H9 (cell line): ENCODE measurements at regions not wholly inside any gene's neighbourhood (a gene's known extent, or its start where the extent isn't known, plus 50 kb on each side); places are given as distances from the start of the nearest gene placed in this dataset.

Experiments used
- DNase-seq: peaks from one replicate; pipeline ENCODE4 v3.0.0-alpha.2; 2017
- H2AFZ ChIP-seq: one replicate; pipeline ENCODE4 v1.6.1; 2013; ENCODE audit warnings: mild to moderate bottlenecking, low read length, control low read depth, moderate library complexity
- H2AK5ac ChIP-seq: 2 replicates; pipeline ENCODE4 v1.6.1; 2013; ENCODE audit warnings: low read length, control low read depth, mixed read lengths; ENCODE audit not compliant: insufficient read length
- H2BK120ac ChIP-seq: one replicate; pipeline ENCODE4 v1.6.1; 2013; ENCODE audit warnings: low read depth, mild to moderate bottlenecking, low read length, control low read depth, inconsistent platforms; ENCODE audit not compliant: poor library complexity, severe bottlenecking
- H2BK12ac ChIP-seq: 2 replicates; pipeline ENCODE4 v1.6.1; 2013; ENCODE audit warnings: low read length, control low read depth, mixed read lengths, low read depth; ENCODE audit not compliant: insufficient read length
- H2BK15ac ChIP-seq: 2 replicates; pipeline ENCODE4 v1.6.1; 2013; ENCODE audit warnings: low read depth, low read length, control low read depth
- H2BK20ac ChIP-seq: one replicate; pipeline ENCODE4 v1.6.1; 2013; ENCODE audit warnings: low read depth, mild to moderate bottlenecking, low read length, control low read depth, inconsistent platforms; ENCODE audit not compliant: poor library complexity, severe bottlenecking
- H2BK5ac ChIP-seq: 2 replicates; pipeline ENCODE4 v1.6.1; 2013; ENCODE audit warnings: low read length, control low read depth, mixed read lengths; ENCODE audit not compliant: insufficient read length
- H3K14ac ChIP-seq: 2 replicates; pipeline ENCODE4 v1.6.1; 2013; ENCODE audit warnings: low read length, control low read depth; ENCODE audit not compliant: insufficient read depth
- H3K18ac ChIP-seq: 2 replicates; pipeline ENCODE4 v1.6.1; 2013; ENCODE audit warnings: low read depth, mild to moderate bottlenecking, mixed read lengths, low read length, control low read depth; ENCODE audit not compliant: insufficient read length
- H3K23ac ChIP-seq: 2 replicates; pipeline ENCODE4 v1.6.1; 2013; ENCODE audit warnings: low read length, control low read depth, mixed read lengths, low read depth; ENCODE audit not compliant: insufficient read length
- H3K23me2 ChIP-seq: 2 replicates; pipeline ENCODE4 v1.6.1; 2013; ENCODE audit warnings: low read depth, mild to moderate bottlenecking, mixed read lengths, low read length, control low read depth; ENCODE audit not compliant: insufficient read length, poor library complexity, severe bottlenecking
- H3K27ac ChIP-seq: 2 replicates; pipeline ENCODE4 v1.5.1; 2013; ENCODE audit warnings: low read length, control low read depth, mixed read lengths, low read depth; ENCODE audit not compliant: insufficient read length
- H3K27me3 ChIP-seq: 2 replicates; pipeline ENCODE4 v1.6.1; 2013; ENCODE audit warnings: low read length, control low read depth, inconsistent platforms; ENCODE audit not compliant: insufficient read depth
- H3K4ac ChIP-seq: 2 replicates; pipeline ENCODE4 v1.6.1; 2013; ENCODE audit warnings: low read depth, mild to moderate bottlenecking, control low read depth, inconsistent platforms, low read length, moderate library complexity
- H3K4me1 ChIP-seq: 2 replicates; pipeline ENCODE4 v1.6.1; 2013; ENCODE audit warnings: low read length, control low read depth, inconsistent platforms; ENCODE audit not compliant: insufficient read depth
- H3K4me2 ChIP-seq: 2 replicates; pipeline ENCODE4 v1.6.1; 2013; ENCODE audit warnings: low read length, control low read depth, mixed read lengths; ENCODE audit not compliant: insufficient read length, insufficient read depth
- H3K56ac ChIP-seq: 2 replicates; pipeline ENCODE4 v1.6.1; 2013; ENCODE audit warnings: low read depth, mild to moderate bottlenecking, mixed read lengths, low read length, control low read depth; ENCODE audit not compliant: insufficient read length
- H3K79me1 ChIP-seq: 2 replicates; pipeline ENCODE4 v1.6.1; 2013; ENCODE audit warnings: low read depth, mild to moderate bottlenecking, moderate library complexity, low read length, control low read depth, inconsistent platforms; ENCODE audit not compliant: insufficient read depth, poor library complexity, severe bottlenecking
- H3K79me2 ChIP-seq: 2 replicates; pipeline ENCODE4 v1.6.1; 2013; ENCODE audit warnings: low read length, control low read depth, inconsistent platforms; ENCODE audit not compliant: insufficient read depth
- H3K9ac ChIP-seq: 2 replicates; pipeline ENCODE4 v1.6.1; 2013; ENCODE audit warnings: low read length, control low read depth, mixed read lengths; ENCODE audit not compliant: insufficient read length; ENCODE audit errors: extremely low read depth
- H3K9me3 ChIP-seq: one replicate; pipeline ENCODE4 v1.6.1; 2013; ENCODE audit warnings: low read depth, low read length, inconsistent platforms; ENCODE audit not compliant: control insufficient read depth
- H3T11ph ChIP-seq: one replicate; pipeline ENCODE4 v1.6.1; 2013; ENCODE audit warnings: mild to moderate bottlenecking, low read length, control low read depth, inconsistent platforms
- H4K20me1 ChIP-seq: one replicate; pipeline ENCODE4 v1.6.1; 2013; ENCODE audit not compliant: control insufficient read depth, insufficient read length, insufficient read depth
- H4K5ac ChIP-seq: 2 replicates; pipeline ENCODE4 v1.6.1; 2013; ENCODE audit warnings: low read depth, mild to moderate bottlenecking, mixed read lengths, low read length, control low read depth; ENCODE audit not compliant: insufficient read length
- H4K8ac ChIP-seq: replicated peaks from 2 replicates; pipeline ENCODE4 v1.6.1; 2013; ENCODE audit warnings: low read length, control low read depth, mixed read lengths, low read depth; ENCODE audit not compliant: insufficient read length
- H4K91ac ChIP-seq: 2 replicates; pipeline ENCODE4 v1.6.1; 2013; ENCODE audit warnings: low read depth, mild to moderate bottlenecking, moderate library complexity, mixed read lengths, low read length, control low read depth; ENCODE audit not compliant: insufficient read length
- H3K27ac Mint-ChIP-seq, 3 experiments: 2 replicates in 2 of 3; 3 replicates in 1 of 3; pipeline ENCODE4 v1.8.0; 2020 to 2021; ENCODE audit warnings: mixed read lengths in 3 of 3, mild to moderate bottlenecking in 1 of 3, moderate library complexity in 1 of 3
- H3K27me3 Mint-ChIP-seq: 2 replicates; pipeline ENCODE4 v1.8.0; 2021; ENCODE audit warnings: low read depth, mild to moderate bottlenecking, moderate library complexity, mixed read lengths
- H3K36me3 Mint-ChIP-seq, 3 experiments: 2 replicates in 2 of 3; 3 replicates in 1 of 3; pipeline ENCODE4 v1.8.0; 2020 to 2021; ENCODE audit warnings: low read depth in 3 of 3, mixed read lengths in 3 of 3; ENCODE audit not compliant: insufficient read depth in 1 of 3
- H3K4me1 Mint-ChIP-seq, 2 experiments: 2 replicates each; pipeline ENCODE4 v1.8.0; 2020; ENCODE audit warnings: mixed read lengths in 2 of 2
- H3K4me3 Mint-ChIP-seq, 2 experiments: 2 replicates in 1 of 2; 3 replicates in 1 of 2; pipeline ENCODE4 v1.8.0; 2020 to 2021; ENCODE audit warnings: mild to moderate bottlenecking in 2 of 2, mixed read lengths in 2 of 2, moderate library complexity in 1 of 2
- H3K9me3 Mint-ChIP-seq, 2 experiments: 2 replicates in 1 of 2; 3 replicates in 1 of 2; pipeline ENCODE4 v1.8.0; 2020; ENCODE audit warnings: mild to moderate bottlenecking in 2 of 2, mixed read lengths in 2 of 2, moderate library complexity in 1 of 2
- CTCF ChIP-seq: fragments of 200-600 bp; sonication (generic); conservative IDR thresholded peaks from 3 replicates; pipeline ENCODE4 v1.8.0; 2021; ENCODE audit warnings: antibody characterized with exemption, mild to moderate bottlenecking
- WGBS: extraction: QIAGEN DNeasy Blood & Tissue Kit; methylation state at CpG from one replicate; pipeline ENCODE4 v1.1.7; 2013; ENCODE audit warnings: missing lambda C conversion rate, low lambda C conversion rate, mixed read lengths; ENCODE audit not compliant: insufficient read length; ENCODE audit errors: extremely low coverage; 5-methylcytosine and 5-hydroxymethylcytosine counted together

DNA sequence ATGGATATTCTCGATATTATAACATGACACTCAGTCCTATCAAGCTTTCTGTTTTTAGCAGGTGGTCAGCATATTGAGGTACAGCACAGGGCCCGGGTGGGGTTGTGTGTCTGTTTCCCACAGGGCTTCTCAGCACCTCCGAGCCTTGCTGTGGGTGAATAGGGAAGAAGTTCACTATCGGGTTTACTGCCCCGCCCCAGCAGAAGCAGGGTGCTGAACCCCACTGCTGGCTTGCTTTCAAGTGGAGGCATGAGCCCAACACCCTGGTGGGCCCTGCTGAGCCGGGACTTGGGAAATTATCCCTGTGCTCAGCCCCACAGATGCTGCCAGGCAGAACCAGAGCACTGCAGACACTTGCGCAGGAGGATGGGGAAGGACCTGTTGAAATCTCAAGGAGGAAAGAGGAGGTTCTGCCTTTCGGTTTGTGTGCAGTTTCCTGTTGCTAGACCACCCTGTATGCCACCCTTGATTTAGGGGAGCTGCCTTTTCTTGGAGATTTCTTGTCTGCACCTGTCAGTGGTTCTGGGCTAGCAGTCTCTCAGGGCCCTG, 270.3 kb upstream of the SALL3 start:
- no peak overlapping the region for H4K8ac ChIP-seq
- no peak overlapping the region for H2BK20ac ChIP-seq
- no peak overlapping the region for H3K18ac ChIP-seq
- DNase-seq: no peak
- no peak overlapping the region for H3T11ph ChIP-seq
- H3K56ac ChIP-seq: no peak overlapping the region
- no peak overlapping the region for H2BK120ac ChIP-seq
- Mint-ChIP-seq H3K36me3 (peaks cover 6 to 14% (median 8%) of the 10 kb centered on the region in 3 experiments; a peak in 6 of 7 replicates), H3K27ac (no peak overlapping the region), H3K4me3 (no peak overlapping the region), H3K27me3 (peaks cover 5% of the 10 kb centered on the region), H3K9me3 (peaks cover 16 to 19% of the 10 kb centered on the region in 2 experiments), H3K4me1 (peaks cover 6 to 8% of the 10 kb centered on the region in 2 experiments; a peak in 2 of 4 replicates)
- no peak overlapping the region for H3K4ac ChIP-seq
- H3K9me3 ChIP-seq: peaks cover 11% of the 10 kb centered on the region
- H3K23me2 ChIP-seq: peaks cover 4% of the 10 kb centered on the region
- H3K79me1 ChIP-seq: no peaks in the 10 kb centered on the region
- no peak overlapping the region for H2AK5ac ChIP-seq
- WGBS: no CpG with 5 or more reads among the region's 8 CpGs
- H3K27me3 ChIP-seq: no peaks in the 10 kb centered on the region
- no peaks in the 10 kb centered on the region for H3K4me1 ChIP-seq
- H3K4me2 ChIP-seq: no peak overlapping the region
- no peak for TF ChIP-seq CTCF
- H4K5ac ChIP-seq: no peak overlapping the region
- no peak overlapping the region for H2BK5ac ChIP-seq
- H2BK12ac ChIP-seq: no peak overlapping the region
- H2AFZ ChIP-seq: no peak overlapping the region
- no peaks in the 10 kb centered on the region for H3K79me2 ChIP-seq
- H3K27ac ChIP-seq: no peak overlapping the region
- no peak overlapping the region for H3K9ac ChIP-seq
- H4K91ac ChIP-seq: no peak overlapping the region
- H3K23ac ChIP-seq: no peak overlapping the region
- H2BK15ac ChIP-seq: no peak overlapping the region
- H4K20me1 ChIP-seq: no peaks in the 10 kb centered on the region
- H3K14ac ChIP-seq: no peak overlapping the region
